ENCODE measurements at regions not wholly inside any gene's neighbourhood (a gene's known extent, or its start where the extent isn't known, plus 50 kb on each side); places are given as distances from the start of the nearest gene placed in this dataset.

- peak; percentile 66 for DNase-seq (ENCODE audit: low read depth)
These were observed 258.6 kb downstream of the CBLN1 start for GRCh38 chr16:49023050-49023449.

- no peak for DNase-seq (ENCODE audit: low read depth)
These were observed 259.2 kb downstream of the CBLN1 start for GRCh38 chr16:49022351-49022963.

- peak; percentile 83 for DNase-seq (ENCODE audit: low read depth)
These were observed 260.5 kb downstream of the CBLN1 start for GRCh38 chr16:49021136-49021535.

- DNase-seq (ENCODE audit: low read depth), result no peak
These were observed 261.2 kb downstream of the CBLN1 start for GRCh38 chr16:49020436-49020835.

GRCh38 chr16:49019831-49020230 is 261.8 kb downstream of the CBLN1 start:
- DNase-seq (ENCODE audit: low read depth), result no peak

GRCh38 chr16:49019081-49019633 is 262.5 kb downstream of the CBLN1 start:
- peak; percentile 45 for DNase-seq (ENCODE audit: low read depth)

- DNase-seq (ENCODE audit: low read depth), result no peak
These were observed 263.2 kb downstream of the CBLN1 start for GRCh38 chr16:49018259-49018931.

- DNase-seq (ENCODE audit: low read depth), result no peak
These were observed 264.1 kb downstream of the CBLN1 start for GRCh38 chr16:49017501-49017900.

GRCh38 chr16:49016461-49016860 is 265.2 kb downstream of the CBLN1 start:
- DNase-seq (ENCODE audit: low read depth), result no peak

GRCh38 chr16:49015225-49015592 is 266.4 kb downstream of the CBLN1 start:
- DNase-seq (ENCODE audit: low read depth), result no peak

- DNase-seq (ENCODE audit: low read depth), result no peak
These were observed 267.1 kb downstream of the CBLN1 start for GRCh38 chr16:49014277-49015224.

GRCh38 chr16:49013727-49014080 is 267.9 kb downstream of the CBLN1 start:
- no peak for DNase-seq (ENCODE audit: low read depth)

GRCh38 chr16:49012961-49013726 is 268.5 kb downstream of the CBLN1 start:
- DNase-seq (ENCODE audit: low read depth), result no peak

- no peak for DNase-seq (ENCODE audit: low read depth)
These were observed 269.7 kb downstream of the CBLN1 start for GRCh38 chr16:49011901-49012300.

- DNase-seq (ENCODE audit: low read depth), result no peak
These were observed 270.8 kb downstream of the CBLN1 start for GRCh38 chr16:49010879-49011278.

- DNase-seq (ENCODE audit: low read depth), result peak; percentile 34
These were observed 271.2 kb downstream of the CBLN1 start for GRCh38 chr16:49010396-49010795.

- DNase-seq (ENCODE audit: low read depth), result no peak
These were observed 272.4 kb downstream of the CBLN1 start for GRCh38 chr16:49009204-49009603.

GRCh38 chr16:49003992-49004391 is 277.6 kb downstream of the CBLN1 start:
- no peak for DNase-seq (ENCODE audit: low read depth)

GRCh38 chr16:49003022-49003421 is 278.6 kb downstream of the CBLN1 start:
- DNase-seq (ENCODE audit: low read depth), result no peak

- no peak for DNase-seq (ENCODE audit: low read depth)
These were observed 281.0 kb downstream of the CBLN1 start for GRCh38 chr16:49000594-49000993.

GRCh38 chr16:48999508-48999907 is 282.1 kb downstream of the CBLN1 start:
- DNase-seq (ENCODE audit: low read depth), result no peak

GRCh38 chr16:48999044-48999443 is 282.6 kb downstream of the CBLN1 start:
- no peak for DNase-seq (ENCODE audit: low read depth)
